ENCODE measurements at regions not wholly inside any gene's neighbourhood (a gene's known extent, or its start where the extent isn't known, plus 50 kb on each side); places are given as distances from the start of the nearest gene placed in this dataset.

- H3K4me3 Mint-ChIP-seq (ENCODE audit: unreplicated experiment), result no peak overlapping the region
- H3K27me3 Mint-ChIP-seq (ENCODE audit: insufficient read depth, unreplicated experiment), result no peaks in the 10 kb centered on the region
- DNase-seq (ENCODE audit: unreplicated experiment), result no peak
- BruUV-seq (replicated peaks), result no TSS peak
- intact Hi-C loops (cut with micrococcal nuclease), result no loop called here
- TF ChIP-seq CTCF (IDR thresholded peaks at IDR 0.05; ENCODE audit: unreplicated experiment), result no peak
- no peaks in the 10 kb centered on the region for H3K4me1 Mint-ChIP-seq (ENCODE audit: insufficient read depth, unreplicated experiment)
- H3K36me3 Mint-ChIP-seq (ENCODE audit: insufficient read depth, unreplicated experiment), result no peaks in the 10 kb centered on the region
- H3K27ac Mint-ChIP-seq (ENCODE audit: low read depth, unreplicated experiment), result no peak overlapping the region
- no peaks in the 10 kb centered on the region for H3K9me3 Mint-ChIP-seq (ENCODE audit: unreplicated experiment)
- POLR2A ChIA-PET, result no interaction called here
- CTCF ChIA-PET, result no interaction called here
These were observed 1068.2 kb upstream of the ACVR2A start for GRCh38 chr2:146776596-146776995.

GRCh38 chr2:146771531-146771930 is 1073.3 kb upstream of the ACVR2A start:
- no peak for DNase-seq (ENCODE audit: unreplicated experiment)
- no TSS peak for BruUV-seq (replicated peaks)
- intact Hi-C loops (cut with micrococcal nuclease), result no loop called here
- Mint-ChIP-seq H3K4me1 (ENCODE audit: insufficient read depth, unreplicated experiment) (no peaks in the 10 kb centered on the region), H3K4me3 (ENCODE audit: unreplicated experiment) (no peak overlapping the region), H3K27me3 (ENCODE audit: insufficient read depth, unreplicated experiment) (no peaks in the 10 kb centered on the region), H3K36me3 (ENCODE audit: insufficient read depth, unreplicated experiment) (no peaks in the 10 kb centered on the region), H3K27ac (ENCODE audit: low read depth, unreplicated experiment) (no peak overlapping the region), H3K9me3 (ENCODE audit: unreplicated experiment) (no peaks in the 10 kb centered on the region)
- POLR2A ChIA-PET, result no interaction called here
- CTCF ChIA-PET, result no interaction called here
- no peak for TF ChIP-seq CTCF (IDR thresholded peaks at IDR 0.05; ENCODE audit: unreplicated experiment)

- ChIA-PET POLR2A (interaction anchor here (1.9 kb wide), 1 partner anchor 57 kb away, joined by 5 read pairs; no protein-coding TSS in a partner anchor), CTCF (no interaction called here)
- Mint-ChIP-seq H3K27me3 (ENCODE audit: insufficient read depth, unreplicated experiment) (no peaks in the 10 kb centered on the region), H3K36me3 (ENCODE audit: insufficient read depth, unreplicated experiment) (no peaks in the 10 kb centered on the region), H3K4me1 (ENCODE audit: insufficient read depth, unreplicated experiment) (peaks cover 6% of the 10 kb centered on the region), H3K4me3 (ENCODE audit: unreplicated experiment) (no peak overlapping the region), H3K9me3 (ENCODE audit: unreplicated experiment) (no peaks in the 10 kb centered on the region), H3K27ac (ENCODE audit: low read depth, unreplicated experiment) (no peak overlapping the region)
- TF ChIP-seq CTCF (IDR thresholded peaks at IDR 0.05; ENCODE audit: unreplicated experiment), result no peak
- DNase-seq (ENCODE audit: unreplicated experiment), result no peak
- BruUV-seq (replicated peaks), result no TSS peak
- intact Hi-C loops (cut with micrococcal nuclease), result no loop called here
These were observed 1080.5 kb upstream of the ACVR2A start for GRCh38 chr2:146764301-146764700.

- no peak for DNase-seq (ENCODE audit: unreplicated experiment)
- no TSS peak for BruUV-seq (replicated peaks)
- H3K9me3 Mint-ChIP-seq (ENCODE audit: unreplicated experiment), result no peaks in the 10 kb centered on the region
- ChIA-PET POLR2A (interaction anchor here (1.0 to 1.9 kb wide), 2 partner anchors 58 to 219 kb away, joined by 4 to 5 read pairs; no protein-coding TSS in a partner anchor), CTCF (interaction anchor here (1.1 to 1.3 kb wide), 2 partner anchors 9 to 25 kb away, joined by 3 read pairs; no protein-coding TSS in a partner anchor)
- peaks cover 6% of the 10 kb centered on the region for H3K4me1 Mint-ChIP-seq (ENCODE audit: insufficient read depth, unreplicated experiment)
- peak overlapping the region; percentile 79 for H3K27ac Mint-ChIP-seq (ENCODE audit: low read depth, unreplicated experiment)
- intact Hi-C loops (cut with micrococcal nuclease), result no loop called here
- H3K27me3 Mint-ChIP-seq (ENCODE audit: insufficient read depth, unreplicated experiment), result no peaks in the 10 kb centered on the region
- no peaks in the 10 kb centered on the region for H3K36me3 Mint-ChIP-seq (ENCODE audit: insufficient read depth, unreplicated experiment)
- no peak for TF ChIP-seq CTCF (IDR thresholded peaks at IDR 0.05; ENCODE audit: unreplicated experiment)
- no peak overlapping the region for H3K4me3 Mint-ChIP-seq (ENCODE audit: unreplicated experiment)
These were observed 1082.0 kb upstream of the ACVR2A start for GRCh38 chr2:146762786-146763185.

Data from MCF 10A (cell line).